Calu3 (cell line): ENCODE measurements at regions not wholly inside any gene's neighbourhood (a gene's known extent, or its start where the extent isn't known, plus 50 kb on each side); places are given as distances from the start of the nearest gene placed in this dataset.

Experiments
- BruUV-seq: library from RNA; stranded (reverse); fragments of 400-500 nt; replicated peaks from 2 replicates; lab custom pipeline; 2021; lab: Mats Ljungman, UMichigan
- CTCF ChIA-PET: fragments of 300-600 bp; sonication (Branson Sonifier 250); formaldehyde crosslinking; loops from one replicate; lab custom pipeline; 2022; ENCODE audit warnings: antibody characterized with exemption; lab: Charles Lee
- DNase-seq: peaks from one replicate; pipeline ENCODE4 v3.0.0; 2022
- H3K27ac Mint-ChIP-seq: one replicate; pipeline ENCODE4 v1.8.0; 2022; ENCODE audit warnings: mixed read lengths; ENCODE audit not compliant: unreplicated experiment
- H3K27me3 Mint-ChIP-seq: one replicate; pipeline ENCODE4 v1.8.0; 2022; ENCODE audit warnings: mixed read lengths; ENCODE audit not compliant: unreplicated experiment
- H3K36me3 Mint-ChIP-seq: one replicate; pipeline ENCODE4 v1.8.0; 2022; ENCODE audit warnings: mild to moderate bottlenecking, moderate library complexity, mixed read lengths; ENCODE audit not compliant: insufficient read depth, unreplicated experiment
- H3K4me1 Mint-ChIP-seq: one replicate; pipeline ENCODE4 v1.8.0; 2022; ENCODE audit warnings: mild to moderate bottlenecking, low read depth, mixed read lengths; ENCODE audit not compliant: unreplicated experiment
- H3K4me3 Mint-ChIP-seq: one replicate; pipeline ENCODE4 v1.8.0; 2022; ENCODE audit warnings: mild to moderate bottlenecking, low read depth, moderate library complexity, mixed read lengths; ENCODE audit not compliant: unreplicated experiment
- H3K9me3 Mint-ChIP-seq: one replicate; pipeline ENCODE4 v1.8.0; 2022; ENCODE audit warnings: low read depth, mixed read lengths; ENCODE audit not compliant: unreplicated experiment
- intact Hi-C: fragments of 100-400 bp; cut with micrococcal nuclease; formaldehyde crosslinking; loops from one replicate; pipeline ENCODE4 v1.10.0; 2022; ENCODE audit not compliant: unreplicated experiment
- TF ChIP-seq, protein P1 (sequence below): fragments of 200-600 bp; IDR thresholded peaks from one replicate; pipeline ENCODE4 v1.8.0; 2022; ENCODE audit warnings: antibody characterized with exemption; ENCODE audit not compliant: unreplicated experiment

DNA sequence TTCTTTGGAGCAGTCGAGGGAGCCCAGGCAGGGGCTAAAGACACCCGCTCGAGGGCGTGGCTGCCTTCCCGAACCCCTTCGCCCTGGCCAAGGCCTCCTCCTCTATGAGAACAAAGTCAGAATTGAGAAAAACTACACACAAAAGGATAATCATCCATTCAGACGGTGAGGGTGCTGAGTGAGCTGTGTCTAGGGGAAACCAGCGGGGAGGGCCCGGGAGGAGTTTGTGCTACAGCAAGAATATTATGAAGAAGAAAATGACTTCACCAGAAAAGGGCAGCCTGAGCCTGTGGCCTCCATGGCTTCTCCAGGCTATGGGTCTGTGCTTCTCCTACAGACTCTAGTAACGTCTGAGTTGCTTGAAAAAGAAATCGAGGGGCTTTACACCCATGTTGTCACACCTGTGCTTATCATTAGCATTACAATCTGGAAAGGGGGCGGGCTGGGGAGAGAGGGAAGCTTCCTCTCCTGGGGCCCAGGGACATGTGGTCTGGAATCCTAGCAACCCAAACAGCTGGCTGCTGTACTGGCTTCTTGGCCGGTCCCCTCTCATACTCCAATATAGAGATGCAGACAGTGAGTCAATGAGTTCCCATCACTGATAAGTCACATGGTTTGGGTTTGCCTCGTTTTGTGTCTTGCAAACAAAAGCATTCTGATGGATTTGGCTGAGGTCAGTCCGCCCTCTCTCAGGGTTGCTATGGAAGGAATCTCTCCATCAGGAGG is 52.0 kb upstream of the ARL4C start:
- TF ChIP-seq, protein P1, sequence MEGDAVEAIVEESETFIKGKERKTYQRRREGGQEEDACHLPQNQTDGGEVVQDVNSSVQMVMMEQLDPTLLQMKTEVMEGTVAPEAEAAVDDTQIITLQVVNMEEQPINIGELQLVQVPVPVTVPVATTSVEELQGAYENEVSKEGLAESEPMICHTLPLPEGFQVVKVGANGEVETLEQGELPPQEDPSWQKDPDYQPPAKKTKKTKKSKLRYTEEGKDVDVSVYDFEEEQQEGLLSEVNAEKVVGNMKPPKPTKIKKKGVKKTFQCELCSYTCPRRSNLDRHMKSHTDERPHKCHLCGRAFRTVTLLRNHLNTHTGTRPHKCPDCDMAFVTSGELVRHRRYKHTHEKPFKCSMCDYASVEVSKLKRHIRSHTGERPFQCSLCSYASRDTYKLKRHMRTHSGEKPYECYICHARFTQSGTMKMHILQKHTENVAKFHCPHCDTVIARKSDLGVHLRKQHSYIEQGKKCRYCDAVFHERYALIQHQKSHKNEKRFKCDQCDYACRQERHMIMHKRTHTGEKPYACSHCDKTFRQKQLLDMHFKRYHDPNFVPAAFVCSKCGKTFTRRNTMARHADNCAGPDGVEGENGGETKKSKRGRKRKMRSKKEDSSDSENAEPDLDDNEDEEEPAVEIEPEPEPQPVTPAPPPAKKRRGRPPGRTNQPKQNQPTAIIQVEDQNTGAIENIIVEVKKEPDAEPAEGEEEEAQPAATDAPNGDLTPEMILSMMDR = no peak
- Mint-ChIP-seq H3K27ac (no peak overlapping the region), H3K27me3 (peaks cover 38% of the 10 kb centered on the region), H3K9me3 (no peaks in the 10 kb centered on the region), H3K4me3 (no peak overlapping the region), H3K4me1 (peaks cover 6% of the 10 kb centered on the region), H3K36me3 (no peaks in the 10 kb centered on the region)
- CTCF ChIA-PET = interaction anchor here (0.7 kb wide), 1 partner anchor 637 kb away, joined by 5 read pairs; no protein-coding TSS in a partner anchor
- no peak for DNase-seq
- intact Hi-C loops = loop anchor here (5.0 kb wide), 1 partner anchor 692 kb away; no protein-coding TSS in a partner anchor
- BruUV-seq = no TSS peak

- H3K27ac Mint-ChIP-seq = no peak overlapping the region
- intact Hi-C loops = loop anchor here (5.0 kb wide), 1 partner anchor 689 kb away; no protein-coding TSS in a partner anchor
These were observed 49.9 kb upstream of the ARL4C start for GRCh38 chr2:234546770-234547169.

More at GRCh38 chr2:234546770-234547169, 49.9 kb upstream of the ARL4C start:
- Mint-ChIP-seq H3K36me3 (no peaks in the 10 kb centered on the region), H3K27me3 (peaks cover 38% of the 10 kb centered on the region), H3K4me3 (no peak overlapping the region), H3K9me3 (no peaks in the 10 kb centered on the region), H3K4me1 (peaks cover 9% of the 10 kb centered on the region)
- no TSS peak for BruUV-seq
- CTCF ChIA-PET = interaction anchor here (0.5 kb wide), 1 partner anchor 459 kb away, joined by 3 read pairs; no protein-coding TSS in a partner anchor
- TF ChIP-seq, protein P1 = no peak
- no peak for DNase-seq
